Testis (tissue), 2 donors: ENCODE measurements at regions not wholly inside any gene's neighbourhood (a gene's known extent, or its start where the extent isn't known, plus 50 kb on each side); places are given as distances from the start of the nearest gene placed in this dataset.
"Not testable (repeated sequence)": the region's sequence is repeated elsewhere in the genome, so short reads cannot be mapped to it uniquely, and the experiment has no call there.

ENCODE experiments used
- DNase-seq: peaks from one replicate; pipeline ENCODE4 v3.0.0-alpha.2; 2019
- H3K27ac ChIP-seq, 2 donors: fragments of 200-600 bp; sonication (generic); one replicate each; pipeline ENCODE4 v1.5.1; 2019
- H3K27me3 ChIP-seq: fragments of 200-600 bp; sonication (generic); one replicate; pipeline ENCODE4 v1.5.1; 2019
- H3K36me3 ChIP-seq: fragments of 200-600 bp; sonication (generic); one replicate; pipeline ENCODE4 v1.5.1; 2017; ENCODE audit warnings: low read depth; ENCODE audit errors: missing control alignments
- H3K4me1 ChIP-seq: fragments of 200-600 bp; sonication (generic); one replicate; pipeline ENCODE4 v1.5.1; 2019
- H3K4me3 ChIP-seq, 2 donors: fragments of 200-600 bp; sonication (generic); one replicate each; pipeline ENCODE4 v1.5.1; 2017 to 2019
- H3K9me3 ChIP-seq: fragments of 200-600 bp; sonication (generic); one replicate; pipeline ENCODE4 v1.5.1; 2017
- POLR2A ChIP-seq: fragments of 450-650 bp; IDR thresholded peaks from one replicate; pipeline ENCODE4 v1.6.1; 2017; ENCODE audit warnings: antibody characterized with exemption, mild to moderate bottlenecking, moderate library complexity
- WGBS, 2 donors: methylation state at CpG; one replicate each; pipeline ENCODE4 v1.1.5; 2018; 5-methylcytosine and 5-hydroxymethylcytosine counted together
- intact Hi-C: fragments of 100-400 bp; cut with DNase I; formaldehyde crosslinking; loops from one replicate; pipeline ENCODE4 v1.15.1; 2023; ENCODE audit warnings: low total_unique reads
- TF ChIP-seq, protein P1 (sequence below), 3 experiments: fragments of 450-650 bp in 2 of 3; fragments of 200-600 bp in 1 of 3; sonication (generic) in 1 of 3; IDR thresholded peaks; one replicate each; pipeline ENCODE4 v1.5.1; 2016 to 2019; ENCODE audit warnings: antibody characterized with exemption in 3 of 3, mild to moderate bottlenecking in 2 of 3, moderate library complexity in 1 of 3

DNA sequence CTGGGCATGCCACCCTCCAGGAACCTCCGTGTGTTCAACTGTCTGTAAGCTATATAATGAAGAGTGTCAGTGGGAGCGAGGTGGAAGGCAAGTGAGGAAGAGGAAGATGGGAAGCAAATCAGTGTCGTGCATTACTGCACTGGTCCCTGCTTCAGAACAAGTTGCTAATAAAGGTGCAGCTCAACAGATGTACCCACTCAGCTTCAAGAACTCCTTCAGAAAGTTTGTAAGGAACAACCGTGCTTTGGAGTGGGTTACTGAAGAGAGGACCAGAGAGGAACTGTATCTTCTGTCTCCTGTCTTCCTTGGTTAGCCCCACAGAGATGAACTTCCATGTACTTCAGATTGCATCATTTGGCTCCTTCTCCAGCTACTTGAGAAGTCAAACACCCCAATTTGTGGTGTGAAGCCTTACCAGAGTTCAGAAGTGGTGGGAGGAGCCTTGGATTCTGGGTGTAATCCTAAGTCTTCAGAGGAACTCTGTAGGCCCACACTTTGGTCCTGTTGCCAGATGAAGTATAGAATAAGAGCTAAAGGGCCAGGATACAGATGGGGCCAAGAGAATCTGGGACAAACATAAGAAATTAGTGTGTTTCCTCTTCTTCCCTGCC lies 290.5 kb upstream of the PROX1 start:
- 78 to 89% methylated on average over 4 of the region's 4 CpGs for WGBS, 2 donors
- TF ChIP-seq POLR2A: no peak
- TF ChIP-seq, protein P1, sequence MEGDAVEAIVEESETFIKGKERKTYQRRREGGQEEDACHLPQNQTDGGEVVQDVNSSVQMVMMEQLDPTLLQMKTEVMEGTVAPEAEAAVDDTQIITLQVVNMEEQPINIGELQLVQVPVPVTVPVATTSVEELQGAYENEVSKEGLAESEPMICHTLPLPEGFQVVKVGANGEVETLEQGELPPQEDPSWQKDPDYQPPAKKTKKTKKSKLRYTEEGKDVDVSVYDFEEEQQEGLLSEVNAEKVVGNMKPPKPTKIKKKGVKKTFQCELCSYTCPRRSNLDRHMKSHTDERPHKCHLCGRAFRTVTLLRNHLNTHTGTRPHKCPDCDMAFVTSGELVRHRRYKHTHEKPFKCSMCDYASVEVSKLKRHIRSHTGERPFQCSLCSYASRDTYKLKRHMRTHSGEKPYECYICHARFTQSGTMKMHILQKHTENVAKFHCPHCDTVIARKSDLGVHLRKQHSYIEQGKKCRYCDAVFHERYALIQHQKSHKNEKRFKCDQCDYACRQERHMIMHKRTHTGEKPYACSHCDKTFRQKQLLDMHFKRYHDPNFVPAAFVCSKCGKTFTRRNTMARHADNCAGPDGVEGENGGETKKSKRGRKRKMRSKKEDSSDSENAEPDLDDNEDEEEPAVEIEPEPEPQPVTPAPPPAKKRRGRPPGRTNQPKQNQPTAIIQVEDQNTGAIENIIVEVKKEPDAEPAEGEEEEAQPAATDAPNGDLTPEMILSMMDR (IDR thresholded peaks at IDR 0.05): no peak
- no peak for DNase-seq
- intact Hi-C loops: no loop called here
- Histone ChIP-seq H3K36me3 (no peaks in the 10 kb centered on the region), H3K9me3 (no peaks in the 10 kb centered on the region), H3K27ac (no peak overlapping the region), H3K27me3 (no peaks in the 10 kb centered on the region), H3K4me1 (no peaks in the 10 kb centered on the region), H3K4me3 (no peak overlapping the region)

DNA sequence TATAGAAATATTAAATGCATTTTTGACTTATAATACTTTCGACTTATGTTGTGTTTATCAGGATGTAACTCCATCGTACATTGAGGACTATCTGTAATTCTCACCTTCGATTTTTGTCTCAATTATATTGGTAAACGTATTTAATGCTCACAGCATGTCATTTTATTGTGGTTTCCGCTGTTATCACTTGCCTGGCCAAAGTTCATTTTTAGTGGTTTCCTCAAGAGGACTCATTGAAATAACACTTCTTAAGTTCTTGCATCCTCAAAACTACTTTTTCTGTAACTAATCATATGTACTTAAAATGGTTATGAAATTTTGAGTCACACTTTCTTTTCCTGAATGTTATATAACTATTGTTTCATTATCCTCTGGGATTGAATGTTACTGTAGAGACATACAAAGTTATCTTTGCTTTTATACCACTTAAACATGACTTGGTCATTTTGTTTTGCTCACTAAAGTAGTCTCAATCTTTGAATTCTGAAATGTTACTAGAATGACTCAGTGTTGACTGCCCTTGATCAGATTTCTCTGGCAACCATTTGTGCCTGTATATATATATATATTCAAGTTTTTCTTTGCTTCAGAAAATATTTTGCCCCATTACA lies 289.6 kb upstream of the PROX1 start:
- Histone ChIP-seq H3K27me3 (no peaks in the 10 kb centered on the region), H3K27ac (no peak overlapping the region), H3K4me3 (no peak overlapping the region), H3K4me1 (no peaks in the 10 kb centered on the region), H3K9me3 (no peaks in the 10 kb centered on the region), H3K36me3 (no peaks in the 10 kb centered on the region)
- WGBS, 2 donors: 93 to 95% methylated on average over 5 of the region's 5 CpGs
- intact Hi-C loops: no loop called here
- TF ChIP-seq, protein P1 (IDR thresholded peaks at IDR 0.05): no peak
- TF ChIP-seq POLR2A: no peak
- no peak for DNase-seq

DNA sequence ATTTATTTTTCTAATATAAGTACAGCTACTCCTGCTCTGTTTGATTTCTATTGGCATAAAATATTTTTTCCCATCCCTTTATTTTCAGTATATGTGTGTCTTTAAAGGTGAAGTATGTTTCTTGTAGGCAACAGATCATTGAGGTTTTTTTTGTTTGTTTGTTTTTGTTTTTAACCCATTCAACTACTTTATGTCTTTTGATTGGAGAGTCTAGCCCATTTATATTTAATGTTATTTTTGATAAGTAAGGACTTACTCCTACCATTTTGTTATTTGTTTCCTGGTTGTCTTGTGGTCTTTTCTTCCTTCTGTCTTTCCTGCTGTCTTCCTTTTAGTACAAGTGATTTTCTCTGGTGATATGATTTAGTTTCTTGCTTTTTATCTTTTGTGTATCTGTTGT lies 285.1 kb upstream of the PROX1 start:
- no peaks in the 10 kb centered on the region for H3K4me1 ChIP-seq
- no peak overlapping the region for H3K27ac ChIP-seq
- H3K36me3 ChIP-seq: no peaks in the 10 kb centered on the region
- H3K27me3 ChIP-seq: no peaks in the 10 kb centered on the region
- TF ChIP-seq, protein P1 (IDR thresholded peaks at IDR 0.05): no peak
- TF ChIP-seq POLR2A: no peak
- intact Hi-C loops: no loop called here
- H3K9me3 ChIP-seq: no peaks in the 10 kb centered on the region
- DNase-seq: no peak
- H3K4me3 ChIP-seq: no peak overlapping the region

DNA sequence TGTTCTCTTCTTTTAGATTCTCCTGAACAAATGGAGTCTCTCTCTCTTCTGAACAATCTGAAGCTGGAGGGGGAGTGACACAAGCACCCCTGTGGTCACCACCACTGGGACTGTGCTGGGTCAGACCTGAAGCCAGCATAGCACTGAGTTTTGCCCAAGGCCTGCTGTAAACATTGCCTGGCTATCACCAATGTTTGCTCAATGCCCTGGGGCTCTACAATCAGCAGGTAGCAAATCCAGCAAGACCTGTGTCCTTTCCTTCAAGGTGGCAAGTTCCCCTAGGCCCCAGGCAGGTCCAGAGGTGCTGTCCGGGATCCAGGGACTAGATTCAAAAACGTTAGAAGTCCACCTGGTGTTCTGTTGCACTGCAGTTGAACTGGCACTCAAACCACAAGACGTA lies 282.8 kb upstream of the PROX1 start:
- Histone ChIP-seq H3K4me1 (no peaks in the 10 kb centered on the region), H3K27me3 (no peaks in the 10 kb centered on the region), H3K9me3 (no peaks in the 10 kb centered on the region), H3K4me3 (no peak overlapping the region), H3K36me3 (no peaks in the 10 kb centered on the region), H3K27ac (no peak overlapping the region)
- 84% methylated on average over 3 of the region's 3 CpGs for WGBS, 2 donors
- TF ChIP-seq, protein P1 (IDR thresholded peaks at IDR 0.05): no peak
- no peak for TF ChIP-seq POLR2A
- intact Hi-C loops: no loop called here
- DNase-seq: no peak

DNA sequence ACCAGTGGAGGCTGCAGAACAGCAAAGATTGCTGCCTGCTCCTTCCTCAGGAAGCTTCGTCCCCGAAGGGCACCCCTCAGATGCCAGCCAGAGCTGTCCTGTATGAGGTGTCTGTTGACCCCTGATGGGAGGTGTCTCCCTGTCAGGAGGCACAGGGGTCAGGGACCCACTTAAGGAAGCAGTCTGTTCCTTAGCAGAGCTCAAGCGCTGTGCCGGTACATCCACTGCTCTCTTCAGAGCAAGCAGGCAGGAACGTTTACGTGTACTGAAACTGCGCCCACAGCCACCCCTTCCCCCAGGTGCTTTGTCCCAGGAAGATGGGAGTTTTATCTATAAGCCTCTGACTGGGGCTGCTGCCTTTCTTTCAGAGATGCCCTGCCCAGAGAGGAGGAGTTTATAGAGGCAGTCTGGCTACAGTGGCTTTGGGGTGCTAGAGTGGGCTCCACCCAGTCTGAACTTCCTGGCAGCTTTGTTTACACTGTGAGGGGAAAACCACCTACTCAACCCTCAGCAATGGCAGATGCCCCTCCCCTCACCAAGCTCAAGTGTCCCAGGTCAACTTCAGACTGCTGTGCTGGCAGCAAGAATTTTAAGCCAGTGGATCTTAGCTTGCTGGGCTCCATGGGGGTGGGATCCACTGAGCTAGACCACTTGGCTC lies 275.8 kb upstream of the PROX1 start:
- H3K27me3 ChIP-seq, H3K36me3 ChIP-seq, H3K4me1 ChIP-seq, H3K9me3 ChIP-seq, H3K27ac ChIP-seq, intact Hi-C loops, H3K4me3 ChIP-seq, DNase-seq: not testable (repeated sequence)
- WGBS, 2 donors: 87 to 89% methylated on average over 7 of the region's 7 CpGs
